BJ (cell line): ENCODE measurements at regions not wholly inside any gene's neighbourhood (a gene's known extent, or its start where the extent isn't known, plus 50 kb on each side); places are given as distances from the start of the nearest gene placed in this dataset.

Source experiments
- CTCF ChIA-PET: fragments of 350-600 bp; formaldehyde crosslinking; extraction: SDS; loops from one replicate; lab custom pipeline; 2021; ENCODE audit warnings: antibody characterized with exemption, inconsistent platforms; lab: Yijun Ruan, JAX
- POLR2A ChIA-PET: fragments of 300-600 bp; sonication (Branson Sonifier 250); formaldehyde crosslinking; extraction: SDS; loops from one replicate; lab custom pipeline; 2021; ENCODE audit warnings: antibody characterized with exemption; lab: Charles Lee
- DNase-seq: peaks from one replicate; pipeline ENCODE4 v3.0.0-alpha.2; 2011; ENCODE audit warnings: low read depth
- H3K27me3 ChIP-seq: 2 replicates; pipeline ENCODE4 v1.6.0; 2011; ENCODE audit warnings: low read length; ENCODE audit not compliant: control insufficient read depth, insufficient read depth
- H3K36me3 ChIP-seq: 2 replicates; pipeline ENCODE4 v1.5.1; 2011; ENCODE audit warnings: low read length; ENCODE audit not compliant: control insufficient read depth, insufficient read depth
- H3K4me3 ChIP-seq: 2 replicates; pipeline ENCODE4 v1.5.1; 2011; ENCODE audit warnings: low read depth, mild to moderate bottlenecking, control low read depth, low read length
- TF ChIP-seq, protein P1 (sequence below): IDR thresholded peaks from 2 replicates; pipeline ENCODE4 v1.5.1; 2011; ENCODE audit warnings: low read depth, mild to moderate bottlenecking, control low read depth, inconsistent platforms, low read length, moderate library complexity; ENCODE audit not compliant: insufficient read depth

DNA sequence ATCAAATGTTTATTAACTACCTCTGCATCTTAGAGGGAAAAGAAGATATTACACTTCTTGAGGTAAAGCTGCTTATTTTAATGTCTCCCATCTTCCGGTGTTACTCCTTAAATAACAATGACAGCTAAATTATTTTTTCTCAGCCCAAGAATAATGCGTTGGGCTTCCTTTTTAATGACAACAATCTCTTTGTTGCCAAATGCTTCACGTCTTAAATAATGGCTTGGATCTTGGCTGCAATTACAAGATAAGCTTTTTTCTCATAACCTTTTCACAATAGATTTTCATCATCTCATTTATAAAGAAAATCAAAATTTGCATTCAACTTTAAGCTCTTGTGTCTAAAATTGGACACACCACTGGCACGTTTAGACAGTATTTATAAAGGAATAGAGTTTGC lies 89.2 kb upstream of the COL8A1 start:
- Histone ChIP-seq H3K36me3 (no peaks in the 10 kb centered on the region), H3K27me3 (no peaks in the 10 kb centered on the region), H3K4me3 (no peak overlapping the region)
- ChIA-PET POLR2A (no interaction called here), CTCF (no interaction called here)
- no peak for DNase-seq
- TF ChIP-seq, protein P1, sequence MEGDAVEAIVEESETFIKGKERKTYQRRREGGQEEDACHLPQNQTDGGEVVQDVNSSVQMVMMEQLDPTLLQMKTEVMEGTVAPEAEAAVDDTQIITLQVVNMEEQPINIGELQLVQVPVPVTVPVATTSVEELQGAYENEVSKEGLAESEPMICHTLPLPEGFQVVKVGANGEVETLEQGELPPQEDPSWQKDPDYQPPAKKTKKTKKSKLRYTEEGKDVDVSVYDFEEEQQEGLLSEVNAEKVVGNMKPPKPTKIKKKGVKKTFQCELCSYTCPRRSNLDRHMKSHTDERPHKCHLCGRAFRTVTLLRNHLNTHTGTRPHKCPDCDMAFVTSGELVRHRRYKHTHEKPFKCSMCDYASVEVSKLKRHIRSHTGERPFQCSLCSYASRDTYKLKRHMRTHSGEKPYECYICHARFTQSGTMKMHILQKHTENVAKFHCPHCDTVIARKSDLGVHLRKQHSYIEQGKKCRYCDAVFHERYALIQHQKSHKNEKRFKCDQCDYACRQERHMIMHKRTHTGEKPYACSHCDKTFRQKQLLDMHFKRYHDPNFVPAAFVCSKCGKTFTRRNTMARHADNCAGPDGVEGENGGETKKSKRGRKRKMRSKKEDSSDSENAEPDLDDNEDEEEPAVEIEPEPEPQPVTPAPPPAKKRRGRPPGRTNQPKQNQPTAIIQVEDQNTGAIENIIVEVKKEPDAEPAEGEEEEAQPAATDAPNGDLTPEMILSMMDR, result no peak

DNA sequence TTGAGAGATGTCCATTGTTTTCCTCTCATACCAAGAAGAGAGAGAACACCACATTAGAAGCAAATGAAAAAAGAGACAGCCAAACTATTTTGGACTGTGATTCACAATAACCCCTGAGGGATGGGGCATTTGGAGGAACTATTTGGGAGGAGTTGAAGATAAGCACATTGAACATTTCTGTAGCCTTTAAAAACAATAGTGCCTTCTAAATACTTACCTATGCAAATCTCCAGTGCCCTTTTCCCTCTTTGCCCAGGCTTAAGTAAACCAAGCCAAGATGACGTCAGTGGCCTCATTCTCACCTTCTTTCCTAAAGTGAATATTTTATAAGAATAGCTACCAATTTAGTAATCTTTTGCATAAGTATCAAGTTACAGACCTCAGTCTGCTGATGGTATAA lies 89.7 kb upstream of the COL8A1 start:
- TF ChIP-seq, protein P1, result no peak
- no peak overlapping the region for H3K4me3 ChIP-seq
- POLR2A ChIA-PET, result no interaction called here
- no peaks in the 10 kb centered on the region for H3K36me3 ChIP-seq
- CTCF ChIA-PET, result no interaction called here
- no peak for DNase-seq
- no peaks in the 10 kb centered on the region for H3K27me3 ChIP-seq

DNA sequence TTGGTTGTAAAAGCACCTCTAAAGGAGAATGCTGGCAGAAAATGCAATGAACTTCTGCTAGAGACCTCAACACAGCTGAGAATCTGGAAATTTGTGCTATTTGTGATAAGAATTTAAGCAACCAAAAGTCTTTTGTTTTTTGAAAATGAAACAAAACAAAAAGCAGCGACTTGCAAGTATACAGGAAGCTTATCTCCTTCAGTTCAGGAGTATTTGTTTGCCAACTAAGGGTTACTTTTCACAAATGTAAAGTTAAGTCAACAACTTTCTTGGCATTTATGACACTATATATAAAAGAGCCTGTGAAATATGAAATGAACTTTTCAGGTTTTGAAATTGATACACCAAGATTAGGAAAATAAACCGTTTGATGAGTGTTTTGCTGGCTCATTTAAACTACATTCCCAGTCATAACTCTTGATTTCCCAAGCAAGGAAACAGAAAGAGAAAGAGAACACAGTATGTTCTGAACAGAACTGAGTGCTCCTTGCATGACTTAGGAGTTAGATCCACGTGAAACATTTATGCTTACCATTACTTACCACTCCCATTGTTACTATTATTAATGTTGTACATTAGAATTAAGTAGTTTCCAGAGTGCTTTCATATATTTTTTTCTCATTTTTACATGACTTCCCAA lies 92.3 kb upstream of the COL8A1 start:
- TF ChIP-seq, protein P1, result no peak
- H3K4me3 ChIP-seq, result no peak overlapping the region
- no peak for DNase-seq
- H3K36me3 ChIP-seq, result no peaks in the 10 kb centered on the region
- ChIA-PET CTCF (interaction anchor here (0.7 to 1.3 kb wide), 3 partner anchors 8 to 322 kb away, joined by 3 to 4 read pairs (median 3); no protein-coding TSS in a partner anchor), POLR2A (no interaction called here)
- H3K27me3 ChIP-seq, result no peaks in the 10 kb centered on the region

DNA sequence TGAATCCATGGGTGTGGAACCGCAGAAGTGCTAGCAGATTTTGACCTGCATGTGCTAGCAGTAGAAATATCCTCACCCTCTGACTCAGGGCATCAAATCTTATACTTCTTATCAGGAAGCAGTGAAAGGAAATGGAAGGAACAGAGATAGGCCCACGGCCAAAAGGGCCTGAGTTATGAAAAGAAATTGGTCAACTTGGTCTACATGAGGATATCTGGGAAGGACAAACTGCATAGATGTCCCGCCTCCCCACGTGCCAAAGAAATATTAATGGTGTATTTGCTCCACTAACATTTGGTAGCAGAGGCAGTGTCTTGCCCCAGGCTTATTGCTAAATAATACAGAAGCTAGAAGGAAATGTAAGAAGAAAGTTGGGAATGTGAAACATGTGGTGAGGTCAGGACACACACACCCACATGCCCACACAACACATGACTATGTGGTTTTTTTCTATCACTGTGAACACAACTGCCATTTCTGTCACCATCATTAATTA lies 93.6 kb upstream of the COL8A1 start:
- CTCF ChIA-PET, result interaction anchor here (1.0 to 1.7 kb wide), 3 partner anchors 7 to 96 kb away, joined by 3 to 4 read pairs (median 4); no protein-coding TSS in a partner anchor
- TF ChIP-seq, protein P1, result no peak

DNA sequence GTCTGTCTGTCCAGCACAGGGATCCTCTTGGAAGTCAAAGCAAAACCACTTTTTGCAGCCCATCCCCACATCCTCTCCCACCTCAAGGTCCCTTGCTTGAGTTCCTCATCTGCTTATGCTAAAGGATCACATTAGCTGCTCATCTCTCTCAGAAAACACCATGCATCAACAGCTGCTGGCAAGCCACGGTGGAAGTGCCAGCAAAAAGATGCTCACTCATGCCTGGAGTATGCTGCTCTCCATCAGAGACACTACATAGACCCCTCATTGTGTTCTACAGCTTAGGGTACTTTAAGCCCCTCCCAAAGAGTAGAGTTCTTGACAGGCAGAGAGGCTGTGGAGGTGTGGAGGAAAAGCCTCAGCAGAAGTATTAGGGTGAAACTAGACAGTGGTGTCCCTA lies 94.6 kb upstream of the COL8A1 start:
- no peaks in the 10 kb centered on the region for H3K36me3 ChIP-seq
- no peak for DNase-seq
- no peaks in the 10 kb centered on the region for H3K27me3 ChIP-seq
- CTCF ChIA-PET, result interaction anchor here (1.2 to 1.7 kb wide), 2 partner anchors 8 to 210 kb away, joined by 3 to 4 read pairs; no protein-coding TSS in a partner anchor
- H3K4me3 ChIP-seq, result no peak overlapping the region
- POLR2A ChIA-PET, result interaction anchor here (0.8 kb wide), 1 partner anchor 12 kb away, joined by 5 read pairs; no protein-coding TSS in a partner anchor
- TF ChIP-seq, protein P1, result no peak

More for the DNA sequence above, 93.6 kb upstream of the COL8A1 start:
- Histone ChIP-seq H3K4me3 (no peak overlapping the region), H3K36me3 (no peaks in the 10 kb centered on the region), H3K27me3 (no peaks in the 10 kb centered on the region)
- no peak for DNase-seq
- POLR2A ChIA-PET, result interaction anchor here (0.8 kb wide), 1 partner anchor 13 kb away, joined by 5 read pairs; no protein-coding TSS in a partner anchor
